ENCODE measurements at regions not wholly inside any gene's neighbourhood (a gene's known extent, or its start where the extent isn't known, plus 50 kb on each side); places are given as distances from the start of the nearest gene placed in this dataset.

- TF ChIP-seq EZH2 (IDR thresholded peaks at IDR 0.05; ENCODE audit: low read length, unreplicated experiment) = no peak
- no peak for TF ChIP-seq CTCF (conservative IDR thresholded peaks at IDR 0.05; ENCODE audit: low read depth, low read length)
Observed at GRCh38 chr9:14405176-14405706, 91.3 kb upstream of the NFIB start.

Measured in PC-3 (cell line).